ENCODE measurements at regions not wholly inside any gene's neighbourhood (a gene's known extent, or its start where the extent isn't known, plus 50 kb on each side); places are given as distances from the start of the nearest gene placed in this dataset.

GRCh38 chr14:71693381-71693780 is 238.8 kb upstream of the RGS6 start:
- TF ChIP-seq CTCF (IDR thresholded peaks at IDR 0.05; ENCODE audit: unreplicated experiment) = no peak
- H3K4me3 Mint-ChIP-seq (ENCODE audit: unreplicated experiment) = no peak overlapping the region
- H3K4me1 Mint-ChIP-seq (ENCODE audit: insufficient read depth, unreplicated experiment) = peaks cover 5% of the 10 kb centered on the region
- ChIA-PET POLR2A (no interaction called here), CTCF (no interaction called here)
- BruUV-seq (replicated peaks) = no TSS peak
- no peaks in the 10 kb centered on the region for H3K27me3 Mint-ChIP-seq (ENCODE audit: insufficient read depth, unreplicated experiment)
- no peaks in the 10 kb centered on the region for H3K9me3 Mint-ChIP-seq (ENCODE audit: unreplicated experiment)
- peaks cover 8% of the 10 kb centered on the region for H3K36me3 Mint-ChIP-seq (ENCODE audit: insufficient read depth, unreplicated experiment)
- no peak for DNase-seq (ENCODE audit: unreplicated experiment)
- H3K27ac Mint-ChIP-seq (ENCODE audit: low read depth, unreplicated experiment) = no peak overlapping the region
- intact Hi-C loops (cut with micrococcal nuclease) = no loop called here

GRCh38 chr14:71694591-71695530 is 237.4 kb upstream of the RGS6 start:
- Mint-ChIP-seq H3K4me3 (ENCODE audit: unreplicated experiment) (no peak overlapping the region), H3K4me1 (ENCODE audit: insufficient read depth, unreplicated experiment) (no peaks in the 10 kb centered on the region), H3K27ac (ENCODE audit: low read depth, unreplicated experiment) (no peak overlapping the region), H3K9me3 (ENCODE audit: unreplicated experiment) (no peaks in the 10 kb centered on the region), H3K27me3 (ENCODE audit: insufficient read depth, unreplicated experiment) (no peaks in the 10 kb centered on the region), H3K36me3 (ENCODE audit: insufficient read depth, unreplicated experiment) (peaks cover 20% of the 10 kb centered on the region)
- no TSS peak for BruUV-seq (replicated peaks)
- intact Hi-C loops (cut with micrococcal nuclease) = no loop called here
- ChIA-PET CTCF (no interaction called here), POLR2A (no interaction called here)
- no peak for TF ChIP-seq CTCF (IDR thresholded peaks at IDR 0.05; ENCODE audit: unreplicated experiment)
- no peak for DNase-seq (ENCODE audit: unreplicated experiment)

- CTCF ChIA-PET = no interaction called here
- POLR2A ChIA-PET = no interaction called here
- no peaks in the 10 kb centered on the region for H3K9me3 Mint-ChIP-seq (ENCODE audit: unreplicated experiment)
- TF ChIP-seq CTCF (IDR thresholded peaks at IDR 0.05; ENCODE audit: unreplicated experiment) = no peak
- H3K27me3 Mint-ChIP-seq (ENCODE audit: insufficient read depth, unreplicated experiment) = no peaks in the 10 kb centered on the region
- intact Hi-C loops (cut with micrococcal nuclease) = no loop called here
- no peak for DNase-seq (ENCODE audit: unreplicated experiment)
- H3K27ac Mint-ChIP-seq (ENCODE audit: low read depth, unreplicated experiment) = no peak overlapping the region
- no peak overlapping the region for H3K4me3 Mint-ChIP-seq (ENCODE audit: unreplicated experiment)
- no TSS peak for BruUV-seq (replicated peaks)
- peaks cover 13% of the 10 kb centered on the region for H3K36me3 Mint-ChIP-seq (ENCODE audit: insufficient read depth, unreplicated experiment)
- no peaks in the 10 kb centered on the region for H3K4me1 Mint-ChIP-seq (ENCODE audit: insufficient read depth, unreplicated experiment)
These were observed 236.4 kb upstream of the RGS6 start for GRCh38 chr14:71695611-71696350.

- Mint-ChIP-seq H3K27ac (ENCODE audit: low read depth, unreplicated experiment) (no peak overlapping the region), H3K36me3 (ENCODE audit: insufficient read depth, unreplicated experiment) (peaks cover 29% of the 10 kb centered on the region), H3K9me3 (ENCODE audit: unreplicated experiment) (no peaks in the 10 kb centered on the region), H3K27me3 (ENCODE audit: insufficient read depth, unreplicated experiment) (no peaks in the 10 kb centered on the region), H3K4me1 (ENCODE audit: insufficient read depth, unreplicated experiment) (peaks cover 6% of the 10 kb centered on the region), H3K4me3 (ENCODE audit: unreplicated experiment) (no peak overlapping the region)
- TF ChIP-seq CTCF (IDR thresholded peaks at IDR 0.05; ENCODE audit: unreplicated experiment) = no peak
- DNase-seq (ENCODE audit: unreplicated experiment) = no peak
- POLR2A ChIA-PET = interaction anchor here (0.6 kb wide), 1 partner anchor 116 kb away, joined by 3 read pairs; no protein-coding TSS in a partner anchor
- intact Hi-C loops (cut with micrococcal nuclease) = no loop called here
- CTCF ChIA-PET = no interaction called here
- BruUV-seq (replicated peaks) = no TSS peak
These were observed 234.2 kb upstream of the RGS6 start for GRCh38 chr14:71698027-71698426.

Data from MCF 10A (cell line).